ENCODE measurements at regions not wholly inside any gene's neighbourhood (a gene's known extent, or its start where the extent isn't known, plus 50 kb on each side); places are given as distances from the start of the nearest gene placed in this dataset.
"Not testable (repeated sequence)": the region's sequence is repeated elsewhere in the genome, so short reads cannot be mapped to it uniquely, and the experiment has no call there.

DNA sequence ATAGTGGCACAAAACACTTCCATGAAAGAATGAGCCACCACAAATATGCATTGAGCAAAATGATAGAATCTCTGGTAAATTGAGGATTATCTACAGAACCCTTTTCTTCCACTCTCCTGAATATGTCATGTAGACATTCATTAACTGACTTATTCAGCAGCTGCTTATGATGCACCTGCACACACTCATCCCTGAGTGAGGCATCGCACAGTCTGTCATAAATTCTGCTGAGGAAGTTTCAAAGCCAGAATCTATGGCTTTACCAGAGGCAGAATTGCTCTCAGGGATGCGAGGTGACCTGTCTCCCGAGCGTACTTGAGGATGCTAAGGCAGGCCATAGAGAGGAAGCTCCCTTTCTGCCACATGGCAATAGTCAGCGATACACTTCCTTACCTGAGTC lies 1090.2 kb downstream of the UQCRFS1 start:
- Histone ChIP-seq H3K9me3 (ENCODE audit: insufficient read depth, low read depth) (no peaks in the 10 kb centered on the region), H3K27ac (no peak overlapping the region), H3K9me2 (ENCODE audit: insufficient read depth) (no peaks in the 10 kb centered on the region; the same call in 1 of the 2 replicates), H3K4me2 (no peak overlapping the region), H3F3A (ENCODE audit: insufficient read depth, low read depth) (no peaks in the 10 kb centered on the region), H3K79me2 (ENCODE audit: low read depth) (no peaks in the 10 kb centered on the region), H3K36me3 (ENCODE audit: low read depth) (no peaks in the 10 kb centered on the region), H3K4me1 (replicated peaks; ENCODE audit: insufficient read depth) (no peaks in the 10 kb centered on the region), H4K20me1 (ENCODE audit: insufficient read depth) (no peaks in the 10 kb centered on the region), H2AFZ (no peak overlapping the region), H3K4me3 (no peak overlapping the region), H3K27me3 (ENCODE audit: insufficient read depth, low read depth) (peaks cover 17% of the 10 kb centered on the region)
- no TSS peak for BruUV-seq (replicated peaks)
- POLR2A ChIA-PET (ENCODE audit: unreplicated experiment) = no interaction called here
- TF ChIP-seq EZH2 (IDR thresholded peaks at IDR 0.05; ENCODE audit: low read depth) = no peak
- TF ChIP-seq, protein P1, sequence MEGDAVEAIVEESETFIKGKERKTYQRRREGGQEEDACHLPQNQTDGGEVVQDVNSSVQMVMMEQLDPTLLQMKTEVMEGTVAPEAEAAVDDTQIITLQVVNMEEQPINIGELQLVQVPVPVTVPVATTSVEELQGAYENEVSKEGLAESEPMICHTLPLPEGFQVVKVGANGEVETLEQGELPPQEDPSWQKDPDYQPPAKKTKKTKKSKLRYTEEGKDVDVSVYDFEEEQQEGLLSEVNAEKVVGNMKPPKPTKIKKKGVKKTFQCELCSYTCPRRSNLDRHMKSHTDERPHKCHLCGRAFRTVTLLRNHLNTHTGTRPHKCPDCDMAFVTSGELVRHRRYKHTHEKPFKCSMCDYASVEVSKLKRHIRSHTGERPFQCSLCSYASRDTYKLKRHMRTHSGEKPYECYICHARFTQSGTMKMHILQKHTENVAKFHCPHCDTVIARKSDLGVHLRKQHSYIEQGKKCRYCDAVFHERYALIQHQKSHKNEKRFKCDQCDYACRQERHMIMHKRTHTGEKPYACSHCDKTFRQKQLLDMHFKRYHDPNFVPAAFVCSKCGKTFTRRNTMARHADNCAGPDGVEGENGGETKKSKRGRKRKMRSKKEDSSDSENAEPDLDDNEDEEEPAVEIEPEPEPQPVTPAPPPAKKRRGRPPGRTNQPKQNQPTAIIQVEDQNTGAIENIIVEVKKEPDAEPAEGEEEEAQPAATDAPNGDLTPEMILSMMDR (conservative IDR thresholded peaks at IDR 0.05) = no peak
- no peak for DNase-seq
- intact Hi-C loops (cut with micrococcal nuclease; ENCODE audit: unreplicated experiment) = no loop called here
- CTCF ChIA-PET = no interaction called here

DNA sequence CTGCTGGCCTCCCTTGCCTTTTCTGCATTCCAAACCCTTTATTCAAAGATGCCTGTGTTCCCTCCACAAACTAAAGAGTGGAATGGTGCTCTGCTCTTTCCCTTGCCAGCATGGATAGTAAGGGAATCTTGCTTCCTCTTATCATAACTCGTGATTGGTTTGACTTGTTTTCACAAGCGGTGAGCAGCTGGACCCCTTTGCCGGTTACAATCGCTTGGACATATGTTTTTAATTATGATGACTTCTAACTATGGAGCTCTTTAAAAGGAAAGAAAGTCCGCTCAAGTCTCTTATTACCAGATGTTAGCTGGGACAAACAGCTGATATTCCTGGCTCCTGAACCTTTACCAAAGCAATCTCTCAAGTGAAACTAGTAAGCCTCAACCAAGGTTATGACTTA lies 1094.7 kb downstream of the UQCRFS1 start:
- no peak overlapping the region for H3K27ac ChIP-seq
- intact Hi-C loops (cut with micrococcal nuclease; ENCODE audit: unreplicated experiment) = no loop called here
- H2AFZ ChIP-seq = no peak overlapping the region
- H3K4me1 ChIP-seq (replicated peaks; ENCODE audit: insufficient read depth) = no peaks in the 10 kb centered on the region
- DNase-seq = no peak
- no peaks in the 10 kb centered on the region for H3K36me3 ChIP-seq (ENCODE audit: low read depth)
- no TSS peak for BruUV-seq (replicated peaks)
- no peaks in the 10 kb centered on the region for H3K79me2 ChIP-seq (ENCODE audit: low read depth)
- H3F3A ChIP-seq (ENCODE audit: insufficient read depth, low read depth) = no peaks in the 10 kb centered on the region
- peaks cover 36% of the 10 kb centered on the region for H3K27me3 ChIP-seq (ENCODE audit: insufficient read depth, low read depth)
- H3K9me2 ChIP-seq (ENCODE audit: insufficient read depth) = no peaks in the 10 kb centered on the region; the same call in 1 of the 2 replicates
- POLR2A ChIA-PET (ENCODE audit: unreplicated experiment) = no interaction called here
- H3K4me3 ChIP-seq = no peak overlapping the region
- no peak overlapping the region for H3K4me2 ChIP-seq
- H4K20me1 ChIP-seq (ENCODE audit: insufficient read depth) = no peaks in the 10 kb centered on the region
- no peak for TF ChIP-seq EZH2 (IDR thresholded peaks at IDR 0.05; ENCODE audit: low read depth)
- TF ChIP-seq, protein P1 (conservative IDR thresholded peaks at IDR 0.05) = no peak
- CTCF ChIA-PET = no interaction called here
- no peaks in the 10 kb centered on the region for H3K9me3 ChIP-seq (ENCODE audit: insufficient read depth, low read depth)

DNA sequence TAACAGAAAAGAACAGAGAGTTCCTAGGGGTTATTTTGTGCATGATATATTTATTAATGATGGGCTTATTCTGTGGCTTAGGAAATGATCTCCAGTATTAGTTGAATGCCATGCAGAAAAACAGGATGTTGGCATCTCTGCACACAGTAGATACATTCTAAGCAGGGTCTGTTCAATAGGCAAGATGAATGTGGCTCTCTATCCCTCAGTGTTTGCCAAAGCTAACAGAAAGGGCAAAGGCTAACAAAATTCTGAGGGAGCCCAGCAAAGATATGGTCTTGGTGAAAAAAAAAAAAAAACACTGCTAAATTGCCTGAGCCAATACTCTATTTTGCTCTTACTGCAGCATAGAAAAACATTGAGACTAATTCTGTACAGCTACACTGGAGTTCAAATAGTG lies 1095.8 kb downstream of the UQCRFS1 start:
- Histone ChIP-seq H3K9me2 (ENCODE audit: insufficient read depth) (no peaks in the 10 kb centered on the region; the same call in 1 of the 2 replicates), H3K27me3 (ENCODE audit: insufficient read depth, low read depth) (peaks cover 29% of the 10 kb centered on the region), H4K20me1 (ENCODE audit: insufficient read depth) (no peaks in the 10 kb centered on the region), H3K4me2 (no peak overlapping the region), H3K4me3 (no peak overlapping the region), H3K36me3 (ENCODE audit: low read depth) (no peaks in the 10 kb centered on the region), H3F3A (ENCODE audit: insufficient read depth, low read depth) (no peaks in the 10 kb centered on the region), H2AFZ (no peak overlapping the region), H3K27ac (no peak overlapping the region), H3K79me2 (ENCODE audit: low read depth) (no peaks in the 10 kb centered on the region), H3K4me1 (replicated peaks; ENCODE audit: insufficient read depth) (no peaks in the 10 kb centered on the region), H3K9me3 (ENCODE audit: insufficient read depth, low read depth) (no peaks in the 10 kb centered on the region)
- TF ChIP-seq EZH2 (IDR thresholded peaks at IDR 0.05; ENCODE audit: low read depth) = no peak
- TF ChIP-seq, protein P1 (conservative IDR thresholded peaks at IDR 0.05) = no peak
- intact Hi-C loops (cut with micrococcal nuclease; ENCODE audit: unreplicated experiment) = no loop called here
- no TSS peak for BruUV-seq (replicated peaks)
- no peak for DNase-seq
- ChIA-PET POLR2A (ENCODE audit: unreplicated experiment) (no interaction called here), CTCF (no interaction called here)

DNA sequence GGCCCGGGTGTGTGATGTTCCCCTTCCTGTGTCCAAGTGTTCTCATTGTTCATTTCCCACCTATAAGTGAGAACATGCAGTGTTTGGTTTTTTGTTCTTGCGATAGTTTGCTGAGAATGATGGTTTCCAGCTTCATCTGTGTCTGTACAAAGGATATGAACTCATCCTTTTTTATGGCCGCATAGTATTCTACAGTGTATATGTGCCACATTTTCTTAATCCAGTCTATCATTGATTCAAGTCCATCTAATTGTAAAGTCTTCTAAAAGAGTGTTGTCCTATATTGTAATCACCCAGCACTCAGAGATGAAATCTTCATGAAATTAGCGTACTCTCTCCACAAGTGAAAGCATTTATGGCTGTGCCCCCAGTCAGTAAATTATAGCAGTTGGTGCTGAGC lies 1096.6 kb downstream of the UQCRFS1 start:
- H4K20me1 ChIP-seq (ENCODE audit: insufficient read depth); POLR2A ChIA-PET (ENCODE audit: unreplicated experiment); H3K4me1 ChIP-seq (replicated peaks; ENCODE audit: insufficient read depth); H2AFZ ChIP-seq; H3K4me3 ChIP-seq; H3K4me2 ChIP-seq; H3F3A ChIP-seq (ENCODE audit: insufficient read depth, low read depth); intact Hi-C loops (cut with micrococcal nuclease; ENCODE audit: unreplicated experiment); H3K79me2 ChIP-seq (ENCODE audit: low read depth); H3K27ac ChIP-seq; BruUV-seq (replicated peaks); H3K9me2 ChIP-seq (ENCODE audit: insufficient read depth); H3K9me3 ChIP-seq (ENCODE audit: insufficient read depth, low read depth); H3K36me3 ChIP-seq (ENCODE audit: low read depth); DNase-seq; CTCF ChIA-PET: not testable (repeated sequence)
- peaks cover 24% of the 10 kb centered on the region; the same call in 1 of the 2 replicates for H3K27me3 ChIP-seq (ENCODE audit: insufficient read depth, low read depth)

Data from PC-9 (cell line).